ENCODE measurements at regions not wholly inside any gene's neighbourhood (a gene's known extent, or its start where the extent isn't known, plus 50 kb on each side); places are given as distances from the start of the nearest gene placed in this dataset.
A peak's percentile ranks its signal among the peaks of the same experiment; 100 is the strongest.

DNA sequence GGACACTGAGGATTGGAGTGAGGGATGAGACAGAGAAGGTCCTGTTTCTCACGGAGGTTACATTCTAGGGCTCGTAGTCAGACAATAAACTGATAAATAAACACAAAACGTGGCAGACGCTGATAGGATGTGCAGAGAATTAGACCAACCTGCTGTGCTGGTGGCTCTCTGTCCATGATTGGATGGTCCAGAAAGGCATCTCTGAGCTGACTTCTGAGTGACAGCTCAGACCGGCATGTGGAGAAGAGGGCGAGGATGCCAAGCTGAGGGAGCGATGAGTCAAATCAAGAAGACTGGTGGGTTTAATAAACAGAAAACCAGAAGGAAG is 132.3 kb upstream of the TAF11L2 start:
- POLR2A ChIA-PET, result no interaction called here
- Histone ChIP-seq H3K27ac (ENCODE audit: extremely low read depth, low read depth, low read length) (no peak overlapping the region), H3K79me2 (ENCODE audit: control insufficient read depth, insufficient read depth, low read length) (no peaks in the 10 kb centered on the region), H4K20me1 (replicated peaks; ENCODE audit: control insufficient read depth, insufficient read depth, low read length) (no peaks in the 10 kb centered on the region), H3K36me3 (ENCODE audit: control insufficient read depth, insufficient read depth, low read length) (no peaks in the 10 kb centered on the region), H3K9me3 (replicated peaks; ENCODE audit: control insufficient read depth, insufficient read depth, low read depth, low read length) (no peaks in the 10 kb centered on the region), H3K27me3 (ENCODE audit: control insufficient read depth in 2 of 2, insufficient read depth in 2 of 2, low read length in 2 of 2) (peaks cover 2 to 18% of the 10 kb centered on the region in 2 experiments; a peak in 4 of 5 replicates), H3K4me3 (no peak overlapping the region), H3K9me1 (ENCODE audit: control insufficient read depth, insufficient read depth, low read length) (no peaks in the 10 kb centered on the region), H2AFZ (ENCODE audit: low read depth, low read length) (no peak overlapping the region), H3K9ac (ENCODE audit: insufficient read depth in 1 of 2, low read depth in 2 of 2, low read length in 2 of 2) (no peak overlapping the region), H3K4me2 (ENCODE audit: insufficient read depth, low read length) (no peak overlapping the region), H3K4me1 (replicated peaks in 1 of 2; ENCODE audit: control insufficient read depth in 2 of 2, insufficient read depth in 2 of 2, low read length in 2 of 2) (no peaks in the 10 kb centered on the region; a peak in 1 of 5 replicates)
- intact Hi-C loops (cut with micrococcal nuclease) (no loop called here), in situ Hi-C loops (cut with MboI) (no loop called here)
- TF ChIP-seq SP1 (CRISPR knock-in tag; IDR thresholded peaks at IDR 0.05) (no peak), PKNOX1 (IDR thresholded peaks at IDR 0.05) (peak; percentile 43; the same call in 1 of the 2 replicates)
- BruUV-seq (replicated peaks), result no TSS peak
- DNase-seq (ENCODE audit: extremely low read depth in 1 of 4, low spot score in 3 of 4), result no peak
- 3% methylated on average over 7 of the region's 7 CpGs for WGBS (ENCODE audit: insufficient coverage, low coverage, missing lambda C conversion rate)
- CTCF ChIA-PET (ENCODE audit: low intra/inter-chr PET ratio), result no interaction called here
- no peak for ATAC-seq
- no peak for FAIRE-seq

DNA sequence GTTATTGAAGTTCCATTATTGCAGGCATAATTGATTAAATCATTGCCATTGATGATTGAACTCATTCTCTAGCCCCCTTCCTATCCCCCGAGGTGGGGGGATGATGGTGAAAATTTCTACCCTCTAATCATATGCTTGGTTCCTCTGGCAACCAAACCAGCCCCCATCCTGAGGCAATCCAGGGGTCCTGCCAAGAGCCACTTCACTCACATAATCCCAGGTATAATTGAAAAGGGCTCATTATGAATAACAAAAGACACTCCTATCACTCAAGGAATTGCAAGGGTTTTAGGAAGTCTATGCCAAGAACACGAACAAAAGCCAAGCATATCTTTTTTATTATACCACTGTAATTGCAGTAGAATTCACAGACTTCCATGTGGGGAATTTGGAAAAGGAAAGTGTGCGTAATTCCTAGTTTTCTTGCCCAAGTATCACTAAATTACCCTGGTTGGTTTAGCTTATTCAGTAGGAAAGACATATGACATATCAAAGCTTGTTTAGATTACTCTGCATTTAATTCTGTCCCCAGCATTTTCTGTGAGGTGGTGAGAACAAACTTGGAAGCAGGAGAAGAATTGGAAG is 130.7 kb upstream of the TAF11L2 start:
- no peak overlapping the region for H3K27ac ChIP-seq (ENCODE audit: extremely low read depth, low read depth, low read length)
- WGBS (ENCODE audit: insufficient coverage, low coverage, missing lambda C conversion rate), result 0% methylated on average over 3 of the region's 3 CpGs
- intact Hi-C loops (cut with micrococcal nuclease) (no loop called here), in situ Hi-C loops (cut with MboI) (no loop called here)
- H3K36me3 ChIP-seq (ENCODE audit: control insufficient read depth, insufficient read depth, low read length), result no peaks in the 10 kb centered on the region
- CTCF ChIA-PET (ENCODE audit: low intra/inter-chr PET ratio), result no interaction called here
- H2AFZ ChIP-seq (ENCODE audit: low read depth, low read length), result no peak overlapping the region
- no peak overlapping the region for H3K4me3 ChIP-seq
- H3K79me2 ChIP-seq (ENCODE audit: control insufficient read depth, insufficient read depth, low read length), result no peaks in the 10 kb centered on the region
- no peak for ATAC-seq
- no peaks in the 10 kb centered on the region for H3K9me3 ChIP-seq (replicated peaks; ENCODE audit: control insufficient read depth, insufficient read depth, low read depth, low read length)
- no peaks in the 10 kb centered on the region for H3K9me1 ChIP-seq (ENCODE audit: control insufficient read depth, insufficient read depth, low read length)
- no peak overlapping the region for H3K4me2 ChIP-seq (ENCODE audit: insufficient read depth, low read length)
- H3K4me1 ChIP-seq (replicated peaks in 1 of 2; ENCODE audit: control insufficient read depth in 2 of 2, insufficient read depth in 2 of 2, low read length in 2 of 2), result no peaks in the 10 kb centered on the region; a peak in 1 of 5 replicates
- POLR2A ChIA-PET, result interaction anchor here (0.8 to 1.4 kb wide), 2 partner anchors 15 to 370 kb away, joined by 3 read pairs; no protein-coding TSS in a partner anchor
- H3K9ac ChIP-seq (ENCODE audit: insufficient read depth in 1 of 2, low read depth in 2 of 2, low read length in 2 of 2), result no peak overlapping the region
- BruUV-seq (replicated peaks), result no TSS peak
- no peak for DNase-seq (ENCODE audit: extremely low read depth in 1 of 4, low spot score in 3 of 4)
- no peak for FAIRE-seq
- H3K27me3 ChIP-seq (ENCODE audit: control insufficient read depth in 2 of 2, insufficient read depth in 2 of 2, low read length in 2 of 2), result peaks cover 2 to 18% of the 10 kb centered on the region in 2 experiments; a peak in 4 of 5 replicates
- no peaks in the 10 kb centered on the region for H4K20me1 ChIP-seq (replicated peaks; ENCODE audit: control insufficient read depth, insufficient read depth, low read length)
- TF ChIP-seq FOXJ3 (CRISPR knock-in tag; IDR thresholded peaks at IDR 0.05), result no peak
- no peak for TF ChIP-seq CAMTA2 (CRISPR knock-in tag; conservative IDR thresholded peaks at IDR 0.05)
- no peak for TF ChIP-seq ZNF12 (CRISPR knock-in tag; IDR thresholded peaks at IDR 0.05)
- no peak for TF ChIP-seq ZKSCAN3 (CRISPR knock-in tag; IDR thresholded peaks at IDR 0.05)
- TF ChIP-seq SIRT6 (IDR thresholded peaks at IDR 0.05; ENCODE audit: low read depth, low read length), result no peak
- no peak for TF ChIP-seq EWSR1 (IDR thresholded peaks at IDR 0.05; ENCODE audit: borderline replicate concordance, low read depth, partially characterized antibody)
- TF ChIP-seq TEAD4 (IDR thresholded peaks at IDR 0.05; ENCODE audit: low read length), result no peak
- TF ChIP-seq TEAD4 (CRISPR knock-in tag; IDR thresholded peaks at IDR 0.05; ENCODE audit: borderline replicate concordance), result no peak
- TF ChIP-seq MCM5 (IDR thresholded peaks at IDR 0.05; ENCODE audit: low read depth), result no peak
- TF ChIP-seq, protein P1, sequence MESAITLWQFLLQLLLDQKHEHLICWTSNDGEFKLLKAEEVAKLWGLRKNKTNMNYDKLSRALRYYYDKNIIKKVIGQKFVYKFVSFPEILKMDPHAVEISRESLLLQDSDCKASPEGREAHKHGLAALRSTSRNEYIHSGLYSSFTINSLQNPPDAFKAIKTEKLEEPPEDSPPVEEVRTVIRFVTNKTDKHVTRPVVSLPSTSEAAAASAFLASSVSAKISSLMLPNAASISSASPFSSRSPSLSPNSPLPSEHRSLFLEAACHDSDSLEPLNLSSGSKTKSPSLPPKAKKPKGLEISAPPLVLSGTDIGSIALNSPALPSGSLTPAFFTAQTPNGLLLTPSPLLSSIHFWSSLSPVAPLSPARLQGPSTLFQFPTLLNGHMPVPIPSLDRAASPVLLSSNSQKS (CRISPR knock-in tag; IDR thresholded peaks at IDR 0.05), result no peak
- TF ChIP-seq HMG20A (CRISPR knock-in tag; conservative IDR thresholded peaks at IDR 0.05), result no peak

Measured in K562 (cell line).